SKM-1 treated with dmso at 0.1 percent for 144 hours (cell line): ENCODE measurements at regions not wholly inside any gene's neighbourhood (a gene's known extent, or its start where the extent isn't known, plus 50 kb on each side); places are given as distances from the start of the nearest gene placed in this dataset.
"Not testable (repeated sequence)": the region's sequence is repeated elsewhere in the genome, so short reads cannot be mapped to it uniquely, and the experiment has no call there.

Experiments used
- DNase-seq: peaks from one replicate; lab custom pipeline; 2025; ENCODE audit not compliant: unreplicated experiment; lab: John Stamatoyannopoulos, UW

- no peak for DNase-seq
These were observed 70.2 kb upstream of the BTG3 start for GRCh38 chr21:17682924-17683323.

- DNase-seq, result peak; percentile 70
These were observed 66.4 kb upstream of the BTG3 start for GRCh38 chr21:17679002-17679600.

- not testable (repeated sequence) for DNase-seq
These were observed 64.2 kb upstream of the BTG3 start for GRCh38 chr21:17676930-17677329.

GRCh38 chr21:17674106-17674505, 61.4 kb upstream of the BTG3 start:
- DNase-seq, result no peak

- DNase-seq, result no peak
These were observed 60.7 kb upstream of the BTG3 start for GRCh38 chr21:17673261-17674020.

GRCh38 chr21:17671733-17672132, 59.0 kb upstream of the BTG3 start:
- no peak for DNase-seq

GRCh38 chr21:17668479-17669140, 55.9 kb upstream of the BTG3 start:
- no peak for DNase-seq

- no peak for DNase-seq
These were observed 54.6 kb upstream of the BTG3 start for GRCh38 chr21:17667256-17667655.
